Kidney (tissue), 13 donors: ENCODE measurements at regions not wholly inside any gene's neighbourhood (a gene's known extent, or its start where the extent isn't known, plus 50 kb on each side); places are given as distances from the start of the nearest gene placed in this dataset.

ENCODE experiments used
- DNase-seq, 5 donors: peaks; one replicate each; pipeline ENCODE4 v3.0.0-alpha.2; 2013 to 2020
- FAIRE-seq: peaks from 2 replicates; lab custom pipeline; 2012; peaks lifted over from hg19 to GRCh38; lab: Jason Lieb, UNC
- H3K27ac ChIP-seq, 2 donors: one replicate each; pipeline ENCODE4 v1.7.0; 2013; ENCODE audit warnings: low read depth in 2 of 2, low read length in 2 of 2, inconsistent platforms in 1 of 2
- H3K27me3 ChIP-seq: one replicate; pipeline ENCODE4 v1.7.1; 2013; ENCODE audit warnings: low read length, inconsistent platforms; ENCODE audit not compliant: control insufficient read depth, insufficient read depth
- H3K36me3 ChIP-seq, 3 donors: one replicate each; pipeline versions ENCODE4 v1.7.0 to v1.7.1; 2013; ENCODE audit warnings: low read length in 3 of 3, control low read depth in 1 of 3, inconsistent platforms in 1 of 3; ENCODE audit not compliant: insufficient read depth in 3 of 3, control insufficient read depth in 2 of 3
- H3K4me1 ChIP-seq, 3 donors: one replicate each; pipeline versions ENCODE4 v1.7.0 to v1.7.1; 2013; ENCODE audit warnings: low read length in 3 of 3, inconsistent platforms in 1 of 3, low read depth in 1 of 3; ENCODE audit not compliant: control insufficient read depth in 2 of 3, insufficient read depth in 2 of 3
- H3K4me3 ChIP-seq, 3 donors: one replicate each; pipeline versions ENCODE4 v1.7.0 to v1.8.1; 2013; ENCODE audit warnings: low read length in 3 of 3, control low read depth in 1 of 3, inconsistent platforms in 1 of 3
- H3K9ac ChIP-seq, 3 donors: one replicate each; pipeline versions ENCODE4 v1.7.0 to v1.7.1; 2013; ENCODE audit warnings: low read length in 3 of 3, control low read depth in 1 of 3, inconsistent platforms in 1 of 3
- H3K9me3 ChIP-seq, 3 donors: one replicate each; pipeline versions ENCODE4 v1.7.0 to v1.7.1; 2013; ENCODE audit warnings: low read length in 3 of 3, control low read depth in 1 of 3, inconsistent platforms in 1 of 3; ENCODE audit not compliant: control insufficient read depth in 2 of 3, insufficient read depth in 1 of 3
- CTCF ChIP-seq: IDR thresholded peaks from 3 replicates; pipeline ENCODE4 v1.5.1; 2012; ENCODE audit warnings: mild to moderate bottlenecking, moderate library complexity, borderline replicate concordance; ENCODE audit not compliant: insufficient read depth; ENCODE audit errors: extremely low read depth
- intact Hi-C: fragments of 100-400 bp; cut with DNase I; formaldehyde crosslinking; loops from one replicate; pipeline ENCODE4 v1.11.1; 2022
- donor health status: control.
- donor health status: control.
- donor health status: control.
- donor health status: control.
- donor health status: control.
- donor health status: DM: yes; HTN: yes; CAD: no.
- donor health status: Normal renal cell carcinoma (clear cell type).

GRCh38 chr13:107069108-107069776, 501.3 kb upstream of the ARGLU1 start:
- no peaks in the 10 kb centered on the region for H3K27me3 ChIP-seq
- no peak for TF ChIP-seq CTCF

GRCh38 chr13:107067381-107067780, 499.4 kb upstream of the ARGLU1 start:
- intact Hi-C loops: no loop called here
- no peak for TF ChIP-seq CTCF

More at GRCh38 chr13:107069108-107069776, 501.3 kb upstream of the ARGLU1 start:
- Histone ChIP-seq H3K4me3 (no peak overlapping the region), H3K27ac (no peak overlapping the region), H3K36me3 (no peaks in the 10 kb centered on the region), H3K4me1 (no peaks in the 10 kb centered on the region), H3K9me3 (no peaks in the 10 kb centered on the region), H3K9ac (no peak overlapping the region)
- intact Hi-C loops: no loop called here
- no peak for DNase-seq
- no peak for FAIRE-seq

GRCh38 chr13:107066355-107066754, 498.4 kb upstream of the ARGLU1 start:
- Histone ChIP-seq H3K36me3 (no peaks in the 10 kb centered on the region), H3K27me3 (no peaks in the 10 kb centered on the region), H3K4me1 (no peaks in the 10 kb centered on the region), H3K9ac (no peak overlapping the region), H3K4me3 (no peak overlapping the region), H3K9me3 (no peaks in the 10 kb centered on the region), H3K27ac (no peak overlapping the region)
- FAIRE-seq (no peak), DNase-seq (no peak)
- intact Hi-C loops: no loop called here
- TF ChIP-seq CTCF: no peak

More at GRCh38 chr13:107067381-107067780, 499.4 kb upstream of the ARGLU1 start:
- Histone ChIP-seq H3K27me3 (no peaks in the 10 kb centered on the region), H3K27ac (no peak overlapping the region), H3K4me1 (no peaks in the 10 kb centered on the region), H3K4me3 (no peak overlapping the region), H3K36me3 (no peaks in the 10 kb centered on the region), H3K9me3 (no peaks in the 10 kb centered on the region), H3K9ac (no peak overlapping the region)
- FAIRE-seq (no peak), DNase-seq (no peak)
